Transverse colon (tissue), 4 donors: ENCODE measurements at regions not wholly inside any gene's neighbourhood (a gene's known extent, or its start where the extent isn't known, plus 50 kb on each side); places are given as distances from the start of the nearest gene placed in this dataset.

ENCODE experiments used
- CTCF ChIP-seq, 5 experiments: fragments of 200-600 bp in 3 of 5; fragments of 450-650 bp in 2 of 5; sonication (generic) in 3 of 5; IDR thresholded peaks; 1 replicate in 2 of 5; 2 replicates in 3 of 5; pipeline ENCODE4 v1.5.1; 2016 to 2017; ENCODE audit warnings: antibody characterized with exemption in 5 of 5, inconsistent platforms in 3 of 5, mild to moderate bottlenecking in 2 of 5, moderate library complexity in 1 of 5
- POLR2A ChIP-seq: fragments of 450-650 bp; IDR thresholded peaks from one replicate; pipeline ENCODE4 v1.6.1; 2016; ENCODE audit warnings: antibody characterized with exemption, mild to moderate bottlenecking, moderate library complexity
- POLR2AphosphoS5 ChIP-seq, 3 donors: sonication (generic); formaldehyde crosslinking; IDR thresholded peaks; one replicate each; pipeline ENCODE4 v1.6.1; 2016; ENCODE audit warnings: antibody characterized with exemption in 3 of 3

GRCh38 chr2:5229574-5229973 is 462.6 kb upstream of the SOX11 start:
- TF ChIP-seq CTCF (IDR thresholded peaks at IDR 0.05) (no peak), POLR2AphosphoS5 (IDR thresholded peaks at IDR 0.05) (no peak), POLR2A (no peak)
